ENCODE measurements at regions not wholly inside any gene's neighbourhood (a gene's known extent, or its start where the extent isn't known, plus 50 kb on each side); places are given as distances from the start of the nearest gene placed in this dataset.
"Not testable (repeated sequence)": the region's sequence is repeated elsewhere in the genome, so short reads cannot be mapped to it uniquely, and the experiment has no call there.

DNA sequence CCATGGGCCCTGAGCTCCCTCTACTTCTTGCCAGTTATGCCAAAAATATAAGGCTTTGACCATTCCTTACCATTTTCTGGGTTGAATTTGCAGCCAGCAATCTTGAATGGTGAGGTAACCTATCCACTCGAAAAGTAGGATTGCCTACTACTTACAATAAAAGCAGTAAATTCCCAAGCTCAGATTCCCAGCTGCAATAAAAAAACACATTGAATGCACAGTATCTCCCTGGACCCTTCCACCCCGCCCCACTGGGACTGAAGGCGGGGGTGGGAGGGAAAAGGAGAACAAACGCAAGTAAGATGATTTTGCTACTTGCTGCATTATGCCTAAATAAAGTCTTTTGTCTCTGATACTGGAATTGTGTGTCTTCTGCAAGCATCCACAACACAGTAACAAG is 301.9 kb downstream of the HGF start:
- no peak for TF ChIP-seq CTCF (IDR thresholded peaks at IDR 0.05)
- Histone ChIP-seq H3K9me3 (no peaks in the 10 kb centered on the region), H3K27me3 (no peaks in the 10 kb centered on the region), H3K36me3 (no peaks in the 10 kb centered on the region), H3K27ac (no peak overlapping the region), H3K4me3 (no peak overlapping the region), H3K4me1 (no peaks in the 10 kb centered on the region)
- no peak for DNase-seq
- ATAC-seq, result no peak
- intact Hi-C loops (cut with DNase I), result loop anchor here in 1 of 2 donors (10.0 kb wide), 1 partner anchor 763 kb away; no protein-coding TSS in a partner anchor

- Histone ChIP-seq H3K4me3 (no peak overlapping the region), H3K27ac (no peak overlapping the region), H3K27me3 (no peaks in the 10 kb centered on the region), H3K9me3 (no peaks in the 10 kb centered on the region), H3K4me1 (no peaks in the 10 kb centered on the region), H3K36me3 (no peaks in the 10 kb centered on the region)
- TF ChIP-seq CTCF (IDR thresholded peaks at IDR 0.05), result no peak
- intact Hi-C loops (cut with DNase I), result loop anchor here in 1 of 2 donors (10.0 kb wide), 1 partner anchor 758 kb away; no protein-coding TSS in a partner anchor
- ATAC-seq (no peak), DNase-seq (no peak)
Observed at GRCh38 chr7:81462672-81463071, 307.2 kb downstream of the HGF start.

- no peaks in the 10 kb centered on the region for H3K9me3 ChIP-seq
- no peak overlapping the region for H3K27ac ChIP-seq
- DNase-seq (no peak), ATAC-seq (no peak)
- H3K4me1 ChIP-seq, result no peaks in the 10 kb centered on the region
- no peak overlapping the region for H3K4me3 ChIP-seq
- H3K27me3 ChIP-seq, result no peaks in the 10 kb centered on the region
- no peaks in the 10 kb centered on the region for H3K36me3 ChIP-seq
- intact Hi-C loops (cut with DNase I), result loop anchor here in 1 of 2 donors (10.0 kb wide), 1 partner anchor 756 kb away; no protein-coding TSS in a partner anchor
- TF ChIP-seq CTCF (IDR thresholded peaks at IDR 0.05), result no peak
Observed at GRCh38 chr7:81460250-81461045, 309.4 kb downstream of the HGF start.

GRCh38 chr7:81459485-81459884 is 310.4 kb downstream of the HGF start:
- Histone ChIP-seq H3K36me3 (no peaks in the 10 kb centered on the region), H3K27ac (no peak overlapping the region), H3K27me3 (no peaks in the 10 kb centered on the region), H3K4me3 (no peak overlapping the region), H3K9me3 (no peaks in the 10 kb centered on the region), H3K4me1 (no peaks in the 10 kb centered on the region)
- no peak for TF ChIP-seq CTCF (IDR thresholded peaks at IDR 0.05)
- no peak for DNase-seq
- intact Hi-C loops (cut with DNase I), result loop anchor here in 1 of 2 donors (5.0 kb wide), 1 partner anchor 762 kb away; no protein-coding TSS in a partner anchor
- ATAC-seq, result no peak

- H3K4me1 ChIP-seq, result no peaks in the 10 kb centered on the region
- H3K27ac ChIP-seq, result no peak overlapping the region
- H3K36me3 ChIP-seq, result no peaks in the 10 kb centered on the region
- H3K27me3 ChIP-seq, result no peaks in the 10 kb centered on the region
- intact Hi-C loops (cut with DNase I), result loop anchor here in 1 of 2 donors (5.0 kb wide), 1 partner anchor 761 kb away; no protein-coding TSS in a partner anchor
- TF ChIP-seq CTCF (IDR thresholded peaks at IDR 0.05), result peak in 1 of 2 donors; percentile 32
- H3K4me3 ChIP-seq, result no peak overlapping the region
- peak in 1 of 4 donors; percentile 24 for DNase-seq
- H3K9me3 ChIP-seq, result no peaks in the 10 kb centered on the region
- ATAC-seq, result no peak
Observed at GRCh38 chr7:81457852-81458522, 311.9 kb downstream of the HGF start.

GRCh38 chr7:81453770-81454169 is 316.1 kb downstream of the HGF start:
- intact Hi-C loops (cut with DNase I); ATAC-seq; DNase-seq: not testable (repeated sequence)

More at GRCh38 chr7:81453770-81454169, 316.1 kb downstream of the HGF start:
- not testable (repeated sequence) for H3K4me3 ChIP-seq, H3K27me3 ChIP-seq, H3K4me1 ChIP-seq, H3K36me3 ChIP-seq, H3K9me3 ChIP-seq, H3K27ac ChIP-seq

Measured in left lung (tissue), 4 donors.